CD4-positive, CD25-positive, alpha-beta regulatory T cell (primary cell): ENCODE measurements at regions not wholly inside any gene's neighbourhood (a gene's known extent, or its start where the extent isn't known, plus 50 kb on each side); places are given as distances from the start of the nearest gene placed in this dataset.

Experiments
- ATAC-seq, 2 donors: fragments of 150-1000 bp; cut with Tn5 transposase; one replicate each; pipeline ENCODE4 v1.10.0; 2021; ENCODE audit warnings: low read depth in 2 of 2, moderate number of reproducible peaks in 2 of 2, moderate library complexity in 1 of 2
- DNase-seq, 3 donors: peaks; one replicate each; pipeline versions ENCODE4 v3.0.0 to v3.0.0-alpha.2; 2012 to 2022; ENCODE audit warnings: mixed read lengths in 1 of 3
- H3K27ac ChIP-seq: one replicate; pipeline ENCODE4 v1.7.0; 2013; ENCODE audit warnings: mild to moderate bottlenecking, low read length; ENCODE audit not compliant: insufficient read depth, poor library complexity, severe bottlenecking
- H3K27me3 ChIP-seq: one replicate; pipeline ENCODE4 v1.7.0; 2013; ENCODE audit warnings: low read length; ENCODE audit not compliant: control insufficient read depth, insufficient read depth
- H3K36me3 ChIP-seq: one replicate; pipeline ENCODE4 v1.7.0; 2013; ENCODE audit warnings: mild to moderate bottlenecking, low read length, moderate library complexity; ENCODE audit not compliant: control insufficient read depth, insufficient read depth
- H3K4me1 ChIP-seq: 2 replicates; pipeline ENCODE4 v1.7.0; 2013; ENCODE audit warnings: mild to moderate bottlenecking, low read length; ENCODE audit not compliant: insufficient read depth, control insufficient read depth, poor library complexity, severe bottlenecking
- H3K4me3 ChIP-seq: one replicate; pipeline ENCODE4 v1.7.0; 2013; ENCODE audit warnings: low read depth, mild to moderate bottlenecking, low read length, moderate library complexity
- H3K9me3 ChIP-seq, 2 experiments: 1 replicate in 1 of 2; 2 replicates in 1 of 2; pipeline ENCODE4 v1.7.0; 2013; ENCODE audit warnings: low read length in 2 of 2, mild to moderate bottlenecking in 1 of 2, moderate library complexity in 1 of 2; ENCODE audit not compliant: control insufficient read depth in 2 of 2
- H3K27ac Mint-ChIP-seq, 3 donors: one replicate each; pipeline ENCODE4 v1.8.0; 2020 to 2022; ENCODE audit warnings: mild to moderate bottlenecking in 3 of 3, mixed read lengths in 3 of 3, moderate library complexity in 2 of 3
- H3K27me3 Mint-ChIP-seq: one replicate; pipeline ENCODE4 v1.8.0; 2022; ENCODE audit warnings: mild to moderate bottlenecking, mixed read lengths
- H3K36me3 Mint-ChIP-seq: one replicate; pipeline ENCODE4 v1.8.0; 2020; ENCODE audit warnings: mixed read lengths
- H3K4me1 Mint-ChIP-seq, 4 donors: one replicate each; pipeline ENCODE4 v1.8.0; 2020 to 2022; ENCODE audit warnings: mixed read lengths in 4 of 4, mild to moderate bottlenecking in 1 of 4
- H3K4me3 Mint-ChIP-seq, 4 donors: one replicate each; pipeline ENCODE4 v1.8.0; 2020 to 2022; ENCODE audit warnings: mild to moderate bottlenecking in 4 of 4, mixed read lengths in 4 of 4, moderate library complexity in 3 of 4
- H3K9me3 Mint-ChIP-seq, 7 donors: one replicate each; pipeline ENCODE4 v1.8.0; 2020 to 2022; ENCODE audit warnings: mixed read lengths in 7 of 7, mild to moderate bottlenecking in 3 of 7, moderate library complexity in 2 of 7

GRCh38 chr7:31457551-31457950 lies 56.3 kb upstream of the ITPRID1 start:
- H3K27ac Mint-ChIP-seq: no peak overlapping the region
- ATAC-seq (no peak), DNase-seq (no peak)
- no peak overlapping the region for H3K27ac ChIP-seq
- H3K4me1 ChIP-seq: no peaks in the 10 kb centered on the region
- H3K36me3 Mint-ChIP-seq: no peaks in the 10 kb centered on the region
- H3K9me3 ChIP-seq: no peaks in the 10 kb centered on the region
- H3K4me3 Mint-ChIP-seq: no peak overlapping the region
- H3K27me3 Mint-ChIP-seq: no peaks in the 10 kb centered on the region
- no peaks in the 10 kb centered on the region for H3K4me1 Mint-ChIP-seq
- H3K36me3 ChIP-seq: no peaks in the 10 kb centered on the region
- peaks cover 0 to 4% (median 0%) of the 10 kb centered on the region in 7 donors for H3K9me3 Mint-ChIP-seq
- no peaks in the 10 kb centered on the region for H3K27me3 ChIP-seq
- H3K4me3 ChIP-seq: no peak overlapping the region

- no peak for ATAC-seq
- no peak overlapping the region for H3K27ac ChIP-seq
These were observed 55.7 kb upstream of the ITPRID1 start for GRCh38 chr7:31458203-31458602.

GRCh38 chr7:31462636-31463035 lies 51.3 kb upstream of the ITPRID1 start:
- no peaks in the 10 kb centered on the region for H3K27me3 Mint-ChIP-seq
- H3K36me3 ChIP-seq: no peaks in the 10 kb centered on the region
- ATAC-seq (no peak), DNase-seq (no peak)
- no peaks in the 10 kb centered on the region for H3K4me1 Mint-ChIP-seq
- H3K4me3 Mint-ChIP-seq: no peak overlapping the region
- no peaks in the 10 kb centered on the region for H3K27me3 ChIP-seq
- no peak overlapping the region for H3K27ac Mint-ChIP-seq
- H3K27ac ChIP-seq: no peak overlapping the region
- H3K36me3 Mint-ChIP-seq: no peaks in the 10 kb centered on the region
- no peak overlapping the region for H3K4me3 ChIP-seq
- no peaks in the 10 kb centered on the region for H3K4me1 ChIP-seq
- no peaks in the 10 kb centered on the region for H3K9me3 ChIP-seq
- peaks cover 0 to 4% (median 1%) of the 10 kb centered on the region in 7 donors for H3K9me3 Mint-ChIP-seq

More at GRCh38 chr7:31458203-31458602, 55.7 kb upstream of the ITPRID1 start:
- Histone ChIP-seq H3K4me1 (no peaks in the 10 kb centered on the region), H3K9me3 (no peaks in the 10 kb centered on the region), H3K4me3 (no peak overlapping the region), H3K27me3 (no peaks in the 10 kb centered on the region), H3K36me3 (no peaks in the 10 kb centered on the region)
- Mint-ChIP-seq H3K4me3 (no peak overlapping the region), H3K27me3 (no peaks in the 10 kb centered on the region), H3K4me1 (no peaks in the 10 kb centered on the region), H3K36me3 (no peaks in the 10 kb centered on the region), H3K9me3 (peaks cover 0 to 4% (median 2%) of the 10 kb centered on the region in 7 donors), H3K27ac (no peak overlapping the region)
- no peak for DNase-seq
